GM19438 (cell line): ENCODE measurements at regions not wholly inside any gene's neighbourhood (a gene's known extent, or its start where the extent isn't known, plus 50 kb on each side); places are given as distances from the start of the nearest gene placed in this dataset.

Experiments
- ATAC-seq: cut with Tn5 transposase; IDR thresholded peaks from one replicate; pipeline ENCODE4 v1.9.1; 2021; ENCODE audit warnings: low read depth; ENCODE audit not compliant: unreplicated experiment

DNA sequence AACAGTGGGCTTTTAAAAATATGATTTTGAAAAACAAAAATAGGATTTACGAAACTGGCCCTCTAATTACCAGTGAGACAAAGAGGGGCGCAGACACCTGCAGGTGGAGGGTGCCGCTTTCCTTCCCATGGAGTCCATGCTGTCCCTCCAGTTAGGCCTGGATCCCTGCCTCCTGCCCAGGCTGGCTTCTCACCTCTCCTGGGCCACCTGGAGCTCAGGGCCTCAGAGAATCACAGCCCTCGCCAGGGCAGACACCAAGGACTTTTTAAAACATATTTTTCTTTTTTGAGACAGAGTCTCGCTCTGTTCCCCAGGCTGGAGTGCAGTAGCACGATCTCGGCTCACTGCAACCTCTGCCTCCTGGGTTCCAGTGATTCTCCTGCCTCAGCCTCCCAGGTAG, 1437.2 kb downstream of the TBC1D22A start:
- no peak for ATAC-seq

DNA sequence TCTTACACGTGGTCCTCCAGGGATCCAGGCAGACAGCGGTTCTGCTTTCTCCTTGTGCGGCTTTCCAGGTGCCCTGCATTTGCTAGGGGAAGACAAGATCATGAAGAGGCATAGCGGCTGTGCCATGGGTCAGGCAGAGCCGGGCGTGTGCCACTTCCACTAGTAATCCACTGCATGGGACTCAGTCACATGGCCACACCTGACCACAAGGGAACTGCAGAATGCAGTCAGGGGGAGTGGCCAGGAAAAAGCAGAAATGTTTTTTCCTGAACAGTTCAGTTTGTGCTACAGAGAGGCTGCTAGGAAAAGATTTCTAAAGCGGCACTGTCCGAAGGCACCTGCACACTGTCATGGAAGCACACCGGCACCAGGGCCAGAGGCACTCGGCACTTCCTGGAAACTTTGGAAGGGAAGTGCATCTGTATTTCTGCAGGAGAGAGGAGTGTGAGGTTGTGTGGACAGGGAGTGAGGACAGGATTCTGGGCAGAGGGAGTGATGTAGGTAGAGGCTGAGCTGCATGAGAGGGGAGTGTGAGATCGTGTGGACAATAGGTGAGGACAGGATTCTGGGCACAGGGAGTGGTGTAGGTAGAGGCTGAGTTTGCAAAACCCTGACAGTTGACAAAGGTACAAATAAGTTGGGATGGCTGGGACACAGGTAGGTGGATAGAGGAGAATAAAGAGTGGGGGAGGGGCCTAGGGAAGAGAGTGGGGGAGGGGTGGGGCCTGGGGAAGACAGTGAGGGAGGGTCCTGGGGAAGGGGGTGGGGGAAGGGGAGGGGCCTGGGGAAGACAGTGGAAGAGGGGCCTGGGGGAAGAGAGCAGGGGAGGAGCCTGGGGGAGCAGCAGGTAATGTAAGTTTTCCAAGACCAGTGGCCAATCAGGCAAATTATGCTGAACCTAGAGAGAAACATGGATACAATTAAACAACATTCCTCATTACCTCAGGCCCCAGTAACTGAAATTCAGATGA, 1436.3 kb downstream of the TBC1D22A start:
- no peak for ATAC-seq

- no peak for ATAC-seq
Measured at GRCh38 chr22:48197189-48197690, 1434.8 kb downstream of the TBC1D22A start.

GRCh38 chr22:48192920-48193319, 1430.5 kb downstream of the TBC1D22A start:
- ATAC-seq: no peak

DNA sequence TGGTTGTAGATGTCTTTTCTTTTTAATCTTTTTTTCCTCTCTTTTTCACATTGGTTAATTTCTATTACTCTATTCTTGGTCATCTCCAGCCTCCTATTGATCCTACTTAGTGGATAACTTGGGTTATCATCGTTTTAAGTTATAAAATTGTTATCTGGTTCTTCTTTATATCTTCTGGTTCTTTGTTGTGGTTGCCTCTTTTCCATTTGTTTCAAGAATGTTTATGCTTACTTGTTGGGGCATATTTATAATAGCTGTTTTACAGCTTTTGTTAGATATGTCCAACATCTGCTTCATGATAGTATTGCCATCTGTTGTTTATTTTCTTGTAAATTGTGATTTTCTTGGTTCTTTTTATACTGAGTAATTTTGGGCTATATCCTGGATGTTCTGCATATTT, 1429.6 kb downstream of the TBC1D22A start:
- no peak for ATAC-seq

DNA sequence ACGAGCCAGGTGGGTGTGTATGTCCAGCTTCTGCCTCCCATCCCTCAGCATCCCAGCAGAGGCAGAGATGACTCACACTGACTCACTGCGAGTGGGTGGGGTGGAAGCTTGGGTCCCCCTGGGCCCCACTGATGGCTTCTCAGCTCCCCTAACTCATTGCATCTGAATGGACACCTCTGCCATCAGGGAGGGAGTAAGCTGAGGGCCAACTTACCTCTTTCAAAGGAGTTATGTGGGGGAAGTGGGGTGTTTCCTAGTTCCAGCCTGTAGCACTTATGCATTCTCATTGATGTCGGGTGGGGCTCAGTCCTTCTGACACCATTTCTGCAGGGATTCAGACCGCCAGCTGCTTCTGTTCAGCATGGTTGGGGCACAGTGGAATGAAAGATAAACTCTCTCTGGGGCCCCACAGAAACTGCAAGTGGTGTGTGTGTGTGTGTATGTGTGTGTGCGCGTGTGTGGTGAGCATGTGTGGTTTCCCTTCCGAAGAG, 1425.8 kb downstream of the TBC1D22A start:
- ATAC-seq: no peak

DNA sequence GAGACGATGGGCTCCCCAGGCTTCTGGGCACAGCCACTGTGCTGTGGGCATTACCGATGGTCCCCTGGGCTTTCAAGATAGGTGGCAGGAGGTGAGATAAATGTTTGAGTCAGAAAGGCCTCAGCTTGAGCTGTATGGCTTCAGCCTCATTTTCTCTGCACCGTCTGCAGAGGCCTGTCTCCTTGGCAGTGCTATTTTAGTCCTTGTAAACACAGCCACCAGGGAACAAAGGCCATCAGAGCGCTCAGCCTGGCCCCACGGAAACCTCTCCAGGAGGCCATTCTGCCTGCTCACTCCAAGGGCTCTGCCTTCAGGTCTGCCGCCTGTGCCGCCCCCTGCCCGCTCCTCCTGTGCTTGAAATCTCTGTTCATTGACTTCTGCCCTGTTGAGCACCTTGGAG, 1424.9 kb downstream of the TBC1D22A start:
- ATAC-seq: no peak

GRCh38 chr22:48186146-48186790, 1423.8 kb downstream of the TBC1D22A start:
- ATAC-seq: no peak

DNA sequence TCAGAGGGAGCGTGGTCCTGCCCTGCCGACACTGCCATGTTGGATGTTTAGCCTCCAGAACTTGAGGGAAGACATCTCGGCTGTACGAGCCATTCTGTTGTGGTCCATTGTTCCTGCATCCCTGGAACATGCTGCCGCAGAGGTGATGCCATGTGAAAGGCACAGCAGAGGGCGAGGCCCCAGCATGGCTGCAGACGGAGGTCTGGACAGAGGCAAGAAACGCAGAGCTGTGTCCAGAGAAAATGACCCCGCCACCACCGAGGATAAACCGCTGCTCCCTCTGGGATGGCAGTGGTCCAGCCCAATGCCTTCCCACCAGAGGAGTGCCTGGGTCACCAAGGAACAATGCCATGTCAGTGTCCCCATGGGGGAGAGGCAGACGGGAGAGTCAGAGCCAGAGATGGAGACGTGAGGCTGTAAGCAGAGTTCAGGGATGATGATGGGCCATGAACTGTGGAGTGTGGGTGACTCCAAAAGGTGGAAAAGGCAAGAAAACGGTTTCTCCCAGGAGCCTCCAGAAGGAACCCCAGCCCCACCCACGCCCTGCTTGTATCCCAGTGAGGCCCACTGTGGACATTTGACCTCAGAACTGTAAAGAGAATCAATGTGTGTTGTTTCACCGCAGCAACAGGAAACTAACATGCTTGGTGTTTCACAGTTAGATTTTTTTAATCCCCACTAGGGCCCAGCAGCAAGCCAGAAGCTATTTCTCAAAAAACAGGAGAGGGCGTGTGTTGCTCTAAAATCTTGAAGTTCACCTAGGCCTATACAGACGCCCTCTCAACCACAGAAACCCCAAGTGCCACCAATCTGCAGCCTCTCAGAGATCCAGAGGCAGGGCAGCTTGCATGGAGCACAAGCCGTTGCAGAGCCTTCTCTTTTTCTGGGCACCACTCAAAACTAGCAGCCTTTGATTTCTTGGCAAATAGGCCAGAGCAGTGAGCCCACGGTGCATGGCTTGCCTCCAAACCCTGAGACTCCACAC, 1422.9 kb downstream of the TBC1D22A start:
- no peak for ATAC-seq

- ATAC-seq: no peak
Measured at GRCh38 chr22:48182846-48183805, 1420.7 kb downstream of the TBC1D22A start.

DNA sequence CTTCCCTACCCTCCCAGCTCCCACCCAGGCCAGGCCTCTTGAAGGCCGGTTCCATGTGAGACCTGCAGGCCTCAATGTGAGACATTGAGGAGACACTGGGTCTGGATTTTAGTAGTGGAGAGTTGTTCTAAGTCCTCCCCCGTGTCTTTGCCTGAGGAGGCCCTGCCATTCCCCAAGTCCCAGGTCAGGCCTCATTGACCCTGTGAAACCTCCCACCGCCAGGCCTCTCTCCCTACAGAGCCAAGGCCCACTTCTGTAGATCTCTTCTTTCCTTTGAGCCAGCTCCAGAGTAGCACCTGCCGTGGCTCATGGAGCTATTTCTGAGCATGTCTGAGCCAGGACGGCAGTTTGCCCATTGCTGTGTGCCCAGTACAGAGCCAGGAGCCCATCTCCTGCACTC, 1419.6 kb downstream of the TBC1D22A start:
- no peak for ATAC-seq

DNA sequence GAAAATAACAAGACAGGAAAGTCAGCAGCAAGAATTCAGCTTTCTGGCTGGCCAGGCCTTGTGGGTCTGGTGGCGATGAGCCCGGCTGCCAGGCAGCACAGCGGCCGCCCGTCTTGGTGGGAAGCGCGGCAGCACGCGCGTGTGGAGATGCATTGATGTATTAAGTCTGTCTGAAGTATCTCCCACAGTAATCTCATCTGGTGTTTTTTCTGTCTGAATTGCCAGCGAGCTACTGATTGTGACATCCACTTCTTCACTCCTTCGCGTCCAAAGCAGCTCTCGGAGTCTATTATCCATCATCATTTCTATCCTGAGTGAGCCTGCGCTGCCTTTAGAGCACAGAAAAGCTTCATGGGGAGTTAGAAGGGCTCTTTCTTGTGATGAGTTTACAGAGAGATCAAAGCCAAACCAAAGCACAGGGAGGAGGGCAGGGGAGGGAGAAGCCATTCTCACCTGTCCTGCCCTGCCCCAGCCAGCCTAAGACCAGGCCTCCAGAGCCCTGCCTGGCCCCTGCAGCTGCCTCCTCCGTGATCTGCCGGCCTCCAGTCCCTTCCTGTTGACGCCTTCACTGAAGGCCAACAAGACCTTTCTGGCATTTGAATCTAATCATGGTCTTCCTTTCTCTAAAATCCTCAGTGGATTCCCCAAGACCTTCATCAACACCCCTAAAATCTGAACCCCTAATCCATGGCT, 1419.0 kb downstream of the TBC1D22A start:
- no peak for ATAC-seq

DNA sequence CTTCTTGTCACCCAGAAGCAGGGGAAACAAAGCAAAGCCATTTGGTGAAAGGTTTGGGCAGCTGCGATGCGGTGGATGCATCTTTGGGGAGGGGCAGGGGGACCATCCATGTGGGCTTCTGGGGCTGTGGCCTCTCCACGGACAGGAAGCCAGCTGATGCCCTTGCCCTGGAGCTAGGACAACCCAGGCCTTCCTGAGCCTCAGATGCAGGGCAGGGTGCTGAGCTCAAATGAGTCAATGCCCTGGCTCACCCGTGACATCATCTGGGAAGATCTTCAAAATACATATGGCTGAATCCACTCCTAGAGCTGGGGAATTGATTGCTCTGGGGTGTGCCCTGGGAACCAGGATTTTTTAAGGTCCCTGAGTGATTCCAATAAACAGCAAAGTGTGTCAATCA, 1418.2 kb downstream of the TBC1D22A start:
- ATAC-seq: no peak

- no peak for ATAC-seq
Measured at GRCh38 chr22:48179571-48180546, 1417.4 kb downstream of the TBC1D22A start.

DNA sequence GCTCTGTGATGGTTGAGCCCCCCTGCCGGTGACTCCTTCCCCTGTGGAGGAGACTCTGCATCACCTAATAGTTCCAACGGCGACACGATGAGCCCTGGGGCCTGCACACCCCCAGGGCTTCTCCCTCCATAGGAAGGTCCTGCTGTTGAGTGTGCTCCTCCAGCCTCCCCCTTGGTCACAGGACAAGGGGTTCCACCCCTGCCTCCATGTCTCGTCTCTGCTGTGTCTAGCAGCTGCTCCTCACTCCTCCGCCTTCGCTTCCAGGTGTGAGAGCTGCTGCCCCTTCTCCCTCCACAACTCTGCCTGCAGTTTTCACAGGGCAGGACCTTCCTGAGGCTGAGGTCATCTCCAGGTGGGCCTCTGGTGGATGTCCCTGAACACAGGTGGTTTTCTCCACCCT, 1416.1 kb downstream of the TBC1D22A start:
- no peak for ATAC-seq

DNA sequence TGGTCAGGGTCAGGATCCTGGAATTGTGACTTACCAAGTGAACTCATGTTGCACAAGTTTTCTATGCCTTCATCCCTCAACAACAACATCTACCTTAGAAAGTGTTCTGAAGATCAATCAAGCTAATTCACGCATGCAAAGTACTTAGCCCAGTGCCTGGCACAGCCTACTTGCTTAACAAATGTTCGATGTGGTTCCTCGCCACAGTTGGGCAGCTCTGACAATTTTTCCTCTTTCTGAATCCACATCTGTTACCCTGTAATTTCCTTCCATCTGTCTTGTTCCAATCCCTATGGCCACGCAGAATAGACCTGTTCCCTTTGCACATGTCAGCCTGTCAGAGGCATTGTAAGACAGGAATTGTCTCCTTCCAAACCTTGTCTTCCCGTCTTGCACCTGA, 1415.2 kb downstream of the TBC1D22A start:
- no peak for ATAC-seq

DNA sequence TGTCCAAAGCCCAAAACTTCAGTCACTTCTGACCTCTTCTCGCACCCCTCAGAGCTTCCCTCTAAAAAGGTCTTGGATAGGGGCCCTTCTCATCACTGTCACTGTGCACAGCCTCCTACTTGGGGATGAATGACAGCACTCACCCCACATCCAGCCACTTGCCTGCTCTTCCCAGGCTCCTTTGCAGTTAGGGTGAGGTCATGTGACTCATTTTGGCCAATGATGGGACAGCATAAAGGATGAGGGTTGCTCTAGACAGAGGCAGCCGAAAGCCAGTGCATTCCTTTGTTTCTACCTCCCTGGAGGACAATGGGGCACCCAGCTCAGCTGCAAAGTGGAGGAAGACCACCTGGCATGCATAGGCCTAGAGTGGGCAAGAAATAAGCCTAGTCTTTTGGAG, 1413.3 kb downstream of the TBC1D22A start:
- no peak for ATAC-seq

DNA sequence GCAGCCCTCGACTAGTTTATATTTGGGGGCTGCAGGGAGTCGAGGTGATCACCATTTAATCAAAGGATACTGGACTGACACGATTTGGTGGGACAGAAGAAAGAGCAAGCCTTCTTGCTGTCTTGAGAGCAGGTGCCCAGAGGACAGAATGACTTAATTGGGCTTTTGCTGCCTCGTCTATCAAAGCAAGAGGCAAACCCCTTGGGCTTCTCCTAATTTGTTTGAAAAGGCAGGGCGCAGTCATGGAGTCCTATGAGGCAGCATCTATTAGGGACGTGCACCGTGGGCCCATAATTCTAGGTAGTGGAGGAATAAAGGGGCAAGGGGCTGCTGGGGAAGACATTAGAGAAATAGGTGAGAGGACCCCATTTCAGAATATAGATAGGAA, 1411.3 kb downstream of the TBC1D22A start:
- ATAC-seq: no peak
